Loucy (cell line): ENCODE measurements at regions not wholly inside any gene's neighbourhood (a gene's known extent, or its start where the extent isn't known, plus 50 kb on each side); places are given as distances from the start of the nearest gene placed in this dataset.

Source experiments
- H2AFZ ChIP-seq: fragments of 200-600 bp; sonication (generic); 2 replicates; pipeline ENCODE4 v1.6.0; 2016; ENCODE audit warnings: antibody characterized with exemption, mild to moderate bottlenecking, low read length, moderate library complexity
- H3F3A ChIP-seq: fragments of 200-600 bp; 2 replicates; pipeline ENCODE4 v1.6.0; 2016; ENCODE audit warnings: antibody characterized with exemption, low read depth, mild to moderate bottlenecking
- H3K27me3 ChIP-seq: fragments of 200-600 bp; sonication (generic); 2 replicates; pipeline ENCODE4 v1.6.1; 2014; ENCODE audit warnings: low read length, mild to moderate bottlenecking; ENCODE audit not compliant: insufficient read depth, poor library complexity, severe bottlenecking
- H3K36me3 ChIP-seq: fragments of 200-600 bp; sonication (generic); 2 replicates; pipeline ENCODE4 v1.6.1; 2016; ENCODE audit warnings: low read length; ENCODE audit not compliant: insufficient read depth
- H3K4me1 ChIP-seq: fragments of 200-600 bp; sonication (generic); 2 replicates; pipeline ENCODE4 v1.5.1; 2014; ENCODE audit warnings: low read length, mild to moderate bottlenecking; ENCODE audit not compliant: insufficient read depth, poor library complexity, severe bottlenecking
- H3K4me2 ChIP-seq: fragments of 200-600 bp; sonication (generic); 2 replicates; pipeline ENCODE4 v1.6.0; 2014; ENCODE audit warnings: antibody characterized with exemption, low read length, low read depth, mild to moderate bottlenecking; ENCODE audit not compliant: poor library complexity, severe bottlenecking
- H3K4me3 ChIP-seq: fragments of 200-600 bp; sonication (generic); 2 replicates; pipeline ENCODE4 v1.5.1; 2014; ENCODE audit warnings: low read length, mild to moderate bottlenecking, mixed read lengths; ENCODE audit not compliant: poor library complexity, severe bottlenecking
- H3K79me2 ChIP-seq: fragments of 200-600 bp; sonication (generic); 2 replicates; pipeline ENCODE4 v1.6.1; 2014; ENCODE audit warnings: low read length; ENCODE audit not compliant: insufficient read depth
- H3K9ac ChIP-seq: fragments of 200-600 bp; sonication (generic); 2 replicates; pipeline ENCODE4 v1.6.0; 2014; ENCODE audit warnings: mild to moderate bottlenecking, low read depth, low read length, moderate library complexity; ENCODE audit not compliant: poor library complexity, severe bottlenecking
- H3K9me2 ChIP-seq: fragments of 200-600 bp; sonication (generic); replicated peaks from 2 replicates; pipeline ENCODE4 v1.6.1; 2016; ENCODE audit warnings: low read depth, low read length, mixed read lengths
- H3K9me3 ChIP-seq: fragments of 200-600 bp; sonication (generic); 2 replicates; pipeline ENCODE4 v1.6.1; 2014; ENCODE audit warnings: mild to moderate bottlenecking, antibody characterized with exemption, low read length, low read depth; ENCODE audit not compliant: insufficient read depth
- H4K20me1 ChIP-seq: fragments of 200-600 bp; sonication (generic); 2 replicates; pipeline ENCODE4 v1.6.0; 2014; ENCODE audit warnings: antibody characterized with exemption, low read length, mild to moderate bottlenecking; ENCODE audit not compliant: insufficient read depth, poor library complexity, severe bottlenecking
- EZH2phosphoT487 ChIP-seq: fragments of 200-600 bp; IDR thresholded peaks from 2 replicates; pipeline ENCODE4 v1.6.1; 2018; ENCODE audit warnings: antibody characterized with exemption, mild to moderate bottlenecking, moderate library complexity, borderline replicate concordance
- TF ChIP-seq, protein P1 (sequence below): fragments of 200-600 bp; sonication (generic); conservative IDR thresholded peaks from 2 replicates; pipeline ENCODE4 v1.5.1; 2014; ENCODE audit warnings: mild to moderate bottlenecking, antibody characterized with exemption, low read length

DNA sequence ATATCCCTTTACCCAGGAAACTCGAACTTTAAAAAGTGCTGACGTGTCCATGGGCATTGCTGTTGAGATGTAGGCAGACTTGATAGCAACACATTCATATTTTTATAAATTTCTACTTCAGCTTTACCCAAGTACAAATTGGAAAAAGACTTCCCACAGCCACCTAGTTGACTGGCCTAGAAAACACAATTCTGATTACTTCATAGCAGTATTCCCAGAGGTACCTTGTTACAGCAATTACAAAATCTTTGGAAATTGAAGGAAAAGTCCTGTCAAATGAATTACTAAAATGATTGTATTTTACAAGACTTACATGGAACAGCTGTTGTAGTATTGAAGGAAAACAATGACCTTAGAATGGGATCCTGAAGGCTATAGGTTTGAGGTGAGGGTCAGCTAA lies 130.7 kb upstream of the NREP start:
- H3K27me3 ChIP-seq: no peaks in the 10 kb centered on the region
- H3K9me2 ChIP-seq: no peaks in the 10 kb centered on the region
- TF ChIP-seq, protein P1, sequence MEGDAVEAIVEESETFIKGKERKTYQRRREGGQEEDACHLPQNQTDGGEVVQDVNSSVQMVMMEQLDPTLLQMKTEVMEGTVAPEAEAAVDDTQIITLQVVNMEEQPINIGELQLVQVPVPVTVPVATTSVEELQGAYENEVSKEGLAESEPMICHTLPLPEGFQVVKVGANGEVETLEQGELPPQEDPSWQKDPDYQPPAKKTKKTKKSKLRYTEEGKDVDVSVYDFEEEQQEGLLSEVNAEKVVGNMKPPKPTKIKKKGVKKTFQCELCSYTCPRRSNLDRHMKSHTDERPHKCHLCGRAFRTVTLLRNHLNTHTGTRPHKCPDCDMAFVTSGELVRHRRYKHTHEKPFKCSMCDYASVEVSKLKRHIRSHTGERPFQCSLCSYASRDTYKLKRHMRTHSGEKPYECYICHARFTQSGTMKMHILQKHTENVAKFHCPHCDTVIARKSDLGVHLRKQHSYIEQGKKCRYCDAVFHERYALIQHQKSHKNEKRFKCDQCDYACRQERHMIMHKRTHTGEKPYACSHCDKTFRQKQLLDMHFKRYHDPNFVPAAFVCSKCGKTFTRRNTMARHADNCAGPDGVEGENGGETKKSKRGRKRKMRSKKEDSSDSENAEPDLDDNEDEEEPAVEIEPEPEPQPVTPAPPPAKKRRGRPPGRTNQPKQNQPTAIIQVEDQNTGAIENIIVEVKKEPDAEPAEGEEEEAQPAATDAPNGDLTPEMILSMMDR: no peak
- TF ChIP-seq EZH2phosphoT487: no peak
- H3F3A ChIP-seq: no peaks in the 10 kb centered on the region
- H3K4me3 ChIP-seq: no peak overlapping the region
- no peaks in the 10 kb centered on the region for H3K79me2 ChIP-seq
- H3K4me1 ChIP-seq: peaks cover 2% of the 10 kb centered on the region
- H4K20me1 ChIP-seq: no peaks in the 10 kb centered on the region
- H3K9ac ChIP-seq: no peak overlapping the region
- no peaks in the 10 kb centered on the region for H3K9me3 ChIP-seq
- no peak overlapping the region for H3K4me2 ChIP-seq
- no peak overlapping the region for H2AFZ ChIP-seq
- no peaks in the 10 kb centered on the region for H3K36me3 ChIP-seq

DNA sequence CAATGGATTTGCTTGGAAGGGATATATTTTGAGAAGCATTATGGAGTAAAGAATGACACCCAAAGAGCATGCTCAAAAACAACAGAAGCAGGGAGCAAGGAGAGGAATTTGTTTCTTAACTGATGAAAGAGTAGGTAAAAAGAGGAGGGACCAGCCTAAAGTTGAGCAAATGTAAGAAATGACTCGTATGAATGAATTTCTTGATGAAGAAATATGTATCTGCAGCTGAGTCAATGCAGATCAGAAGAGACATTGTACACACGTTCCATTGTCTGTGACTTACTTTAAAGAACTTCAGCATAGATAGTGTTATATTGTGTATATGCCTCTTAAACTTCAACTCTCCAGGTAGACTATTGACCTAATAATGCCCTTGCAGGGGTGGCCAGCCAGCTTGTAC lies 112.7 kb upstream of the NREP start:
- Histone ChIP-seq H4K20me1 (no peaks in the 10 kb centered on the region), H3K4me1 (no peaks in the 10 kb centered on the region), H3K36me3 (no peaks in the 10 kb centered on the region), H3K27me3 (no peaks in the 10 kb centered on the region), H2AFZ (no peak overlapping the region), H3F3A (no peaks in the 10 kb centered on the region), H3K79me2 (no peaks in the 10 kb centered on the region), H3K4me2 (no peak overlapping the region), H3K9ac (no peak overlapping the region), H3K9me3 (no peaks in the 10 kb centered on the region), H3K4me3 (no peak overlapping the region), H3K9me2 (no peaks in the 10 kb centered on the region)
- TF ChIP-seq EZH2phosphoT487: no peak
- TF ChIP-seq, protein P1: no peak

DNA sequence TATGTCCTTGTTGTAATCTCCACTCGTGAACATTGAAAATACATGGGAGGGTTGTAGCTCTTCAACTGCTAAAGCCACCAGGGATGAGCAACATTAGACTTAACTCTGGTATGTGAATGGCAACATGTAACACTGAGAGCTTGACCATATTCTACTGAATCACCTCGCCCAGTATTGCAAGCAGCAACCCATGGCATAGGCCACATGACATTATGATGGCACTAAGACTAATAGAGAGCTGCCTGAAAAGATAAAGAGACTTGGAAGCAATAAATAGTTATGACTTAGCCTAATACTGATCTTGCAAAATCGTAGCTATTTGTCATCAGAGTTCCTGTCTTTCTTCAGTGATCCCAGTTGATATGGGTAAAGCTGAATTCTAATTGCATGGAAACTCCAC lies 108.4 kb upstream of the NREP start:
- H3K4me2 ChIP-seq: no peak overlapping the region
- TF ChIP-seq, protein P1: no peak
- TF ChIP-seq EZH2phosphoT487: no peak
- no peak overlapping the region for H3K9ac ChIP-seq
- H3K9me3 ChIP-seq: no peaks in the 10 kb centered on the region
- no peak overlapping the region for H3K4me3 ChIP-seq
- H2AFZ ChIP-seq: no peak overlapping the region
- H3F3A ChIP-seq: no peaks in the 10 kb centered on the region
- no peaks in the 10 kb centered on the region for H3K9me2 ChIP-seq
- H3K4me1 ChIP-seq: no peaks in the 10 kb centered on the region
- no peaks in the 10 kb centered on the region for H3K27me3 ChIP-seq
- no peaks in the 10 kb centered on the region for H3K79me2 ChIP-seq
- no peaks in the 10 kb centered on the region for H4K20me1 ChIP-seq
- no peaks in the 10 kb centered on the region for H3K36me3 ChIP-seq
